GM19035 (cell line): ENCODE measurements at regions not wholly inside any gene's neighbourhood (a gene's known extent, or its start where the extent isn't known, plus 50 kb on each side); places are given as distances from the start of the nearest gene placed in this dataset.
"Not testable (repeated sequence)": the region's sequence is repeated elsewhere in the genome, so short reads cannot be mapped to it uniquely, and the experiment has no call there.

Experiments
- ATAC-seq: cut with Tn5 transposase; IDR thresholded peaks from one replicate; pipeline ENCODE4 v1.9.1; 2021; ENCODE audit not compliant: unreplicated experiment

- ATAC-seq: not testable (repeated sequence)
Measured at GRCh38 chr2:89286448-89287080, 595.1 kb downstream of the RPIA start.

DNA sequence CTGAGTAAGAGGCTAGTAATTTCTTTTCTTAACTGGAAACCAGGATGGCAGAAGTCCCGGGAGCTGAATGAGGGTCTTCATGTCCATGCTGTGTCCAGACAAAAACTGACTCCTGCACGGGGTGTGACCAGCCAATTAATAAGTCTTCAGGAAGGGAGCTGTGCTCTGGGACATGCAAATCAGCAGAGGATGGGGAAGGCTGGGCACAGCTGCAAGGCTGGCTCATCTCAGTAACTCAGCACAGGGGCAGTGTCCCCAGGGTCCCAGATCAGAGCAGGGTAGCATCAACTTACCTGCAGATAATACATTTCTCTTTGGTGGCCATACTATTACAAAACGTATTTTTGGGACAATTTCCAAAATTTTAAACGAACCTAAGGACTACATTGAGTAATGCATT is 595.6 kb downstream of the RPIA start:
- not testable (repeated sequence) for ATAC-seq

DNA sequence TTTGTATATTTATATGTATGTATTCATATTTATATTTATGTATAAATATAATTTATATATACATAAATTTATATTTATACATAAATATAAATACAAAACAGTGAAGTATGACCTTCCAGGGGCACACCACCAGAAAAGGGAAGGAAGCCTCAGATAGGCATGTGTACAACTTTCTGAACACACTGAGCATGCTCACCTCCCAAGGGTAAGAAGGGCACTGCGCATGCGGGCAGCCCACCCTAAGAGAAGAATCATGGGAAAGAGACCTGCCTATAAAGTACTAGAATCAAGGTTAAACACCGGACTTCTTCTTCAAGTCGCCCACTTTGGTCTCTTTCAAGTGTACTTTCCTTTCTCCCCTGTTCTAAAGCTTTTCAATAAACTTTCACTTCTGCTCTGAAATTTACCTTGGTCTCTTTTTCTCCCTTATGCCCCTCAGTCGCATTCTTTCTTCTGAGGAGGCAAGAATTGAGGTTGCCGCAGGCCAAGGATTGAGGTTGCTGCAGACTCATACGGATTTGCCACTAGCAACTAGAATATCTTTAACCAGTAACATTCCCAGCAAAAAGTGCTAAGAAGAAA is 600.3 kb downstream of the RPIA start:
- ATAC-seq: not testable (repeated sequence)

DNA sequence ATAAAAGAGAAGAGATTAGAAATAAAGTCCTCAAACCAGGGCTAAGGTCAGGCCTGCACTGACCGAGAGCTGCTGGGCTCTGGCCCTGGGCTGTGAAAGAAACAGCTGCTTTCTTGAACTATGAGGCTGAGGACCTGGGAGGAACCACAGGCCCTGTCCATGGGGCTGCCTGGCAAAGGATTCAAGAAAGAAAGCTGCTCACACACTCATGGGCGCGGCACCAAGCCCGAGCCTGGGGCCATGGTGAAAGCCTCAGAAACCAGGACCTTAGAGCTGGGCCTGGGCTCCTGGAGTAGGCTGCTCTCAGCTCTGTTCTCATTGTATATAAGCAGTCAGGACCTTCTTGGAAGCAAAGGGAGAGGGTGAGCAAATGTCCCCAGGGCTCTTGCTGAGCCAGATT is 601.9 kb downstream of the RPIA start:
- not testable (repeated sequence) for ATAC-seq

GRCh38 chr2:89294335-89294734 is 602.9 kb downstream of the RPIA start:
- ATAC-seq: not testable (repeated sequence)

DNA sequence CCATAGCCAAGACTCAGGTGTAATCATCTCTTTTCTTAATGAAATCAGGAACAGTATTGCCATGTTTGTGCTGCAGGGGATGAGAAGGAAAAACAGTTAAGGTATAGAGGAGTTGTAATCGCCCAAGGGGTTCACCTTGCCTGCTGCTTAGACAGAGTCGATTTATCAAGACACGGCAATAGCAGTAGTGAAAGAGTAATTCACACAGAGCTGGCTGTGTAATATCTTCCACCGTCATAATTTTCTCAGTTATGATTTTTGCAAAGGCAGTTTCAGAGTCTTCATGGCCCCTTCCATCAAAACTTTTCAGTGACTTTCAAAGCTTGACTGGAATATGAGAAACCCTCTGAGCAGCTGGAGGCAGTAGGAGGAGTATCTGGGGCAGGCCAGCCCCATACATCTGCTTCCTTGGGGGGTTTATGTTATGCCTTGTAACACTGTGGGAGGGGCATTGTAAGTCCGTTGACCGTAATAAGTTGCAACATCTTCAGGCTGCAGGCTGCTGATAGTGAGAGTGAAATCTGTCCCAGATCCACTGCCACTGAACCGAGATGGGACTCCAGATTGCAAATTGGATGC is 605.4 kb downstream of the RPIA start:
- not testable (repeated sequence) for ATAC-seq

- not testable (repeated sequence) for ATAC-seq
Measured at GRCh38 chr2:89299196-89299595, 607.7 kb downstream of the RPIA start.

DNA sequence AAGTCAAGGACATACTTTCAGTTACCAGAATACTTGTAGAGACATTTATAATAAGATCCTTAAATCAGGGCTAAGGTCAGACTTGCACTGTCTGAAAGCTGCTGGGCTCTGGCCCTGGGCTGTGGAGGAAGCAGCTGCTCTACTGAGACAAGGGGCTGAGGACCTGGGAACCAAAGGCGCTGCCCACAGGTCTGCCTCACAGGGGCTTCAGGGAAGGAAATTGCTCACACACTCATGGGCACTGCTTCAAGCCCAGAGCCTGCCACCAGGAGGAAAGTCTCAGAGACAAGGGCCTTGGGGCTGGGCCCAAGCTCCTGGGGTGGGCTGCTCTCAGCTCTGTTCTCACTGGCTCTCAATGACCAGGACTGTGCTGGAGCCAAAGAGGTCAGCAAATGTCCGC is 614.1 kb downstream of the RPIA start:
- not testable (repeated sequence) for ATAC-seq

GRCh38 chr2:89306869-89307637 is 615.6 kb downstream of the RPIA start:
- ATAC-seq: not testable (repeated sequence)

GRCh38 chr2:89318990-89319389 is 627.5 kb downstream of the RPIA start:
- not testable (repeated sequence) for ATAC-seq

GRCh38 chr2:89325894-89326293 is 634.4 kb downstream of the RPIA start:
- ATAC-seq: not testable (repeated sequence)

- not testable (repeated sequence) for ATAC-seq
Measured at GRCh38 chr2:89326455-89326854, 635.0 kb downstream of the RPIA start.

DNA sequence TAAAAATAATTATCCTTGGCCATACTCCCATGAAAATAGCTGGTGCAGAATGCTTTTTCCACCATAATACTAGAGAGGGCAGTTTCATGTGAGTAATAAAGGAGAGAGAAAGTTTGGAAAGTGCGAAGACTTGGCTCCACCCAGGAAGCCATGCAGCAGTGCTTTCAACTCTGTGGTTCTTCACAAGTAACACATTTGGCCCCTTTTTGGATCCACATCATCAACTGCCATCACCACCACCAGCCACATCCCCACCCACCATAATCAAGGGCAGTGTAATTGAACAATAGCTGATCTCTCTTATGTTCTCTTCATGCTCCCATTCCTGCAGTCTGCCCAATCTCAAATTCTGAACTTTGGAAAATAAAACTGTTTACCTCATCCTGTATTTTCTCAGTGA is 637.3 kb downstream of the RPIA start:
- not testable (repeated sequence) for ATAC-seq
